CD14-positive monocyte (primary cell): ENCODE measurements at regions not wholly inside any gene's neighbourhood (a gene's known extent, or its start where the extent isn't known, plus 50 kb on each side); places are given as distances from the start of the nearest gene placed in this dataset.

Experiments
- DNase-seq, 3 donors: peaks; one replicate each; pipeline ENCODE4 v3.0.0-alpha.2; 2011 to 2022
- H2AFZ ChIP-seq: 2 replicates; pipeline ENCODE4 v1.6.0; 2012; ENCODE audit warnings: mild to moderate bottlenecking, low read depth, low read length, inconsistent platforms; ENCODE audit not compliant: insufficient read depth, poor library complexity, severe bottlenecking
- H3K27ac ChIP-seq, 2 donors: 1 replicate in 1 of 2; 2 replicates in 1 of 2; pipeline ENCODE4 v1.5.1; 2012 to 2013; ENCODE audit warnings: low read length in 2 of 2, control low read depth in 1 of 2, inconsistent platforms in 1 of 2, low read depth in 1 of 2, mild to moderate bottlenecking in 1 of 2
- H3K27me3 ChIP-seq, 2 donors: one replicate each; pipeline versions ENCODE4 v1.6.0 to v1.6.1; 2011 to 2013; ENCODE audit warnings: low read length in 2 of 2; ENCODE audit not compliant: control insufficient read depth in 2 of 2, insufficient read depth in 2 of 2
- H3K36me3 ChIP-seq, 2 donors: replicated peaks in 1 of 2; 1 replicate in 1 of 2; 2 replicates in 1 of 2; pipeline versions ENCODE4 v1.5.1 to v1.6.1; 2012 to 2013; ENCODE audit warnings: low read length in 2 of 2, control low read depth in 1 of 2, inconsistent platforms in 1 of 2, mild to moderate bottlenecking in 1 of 2; ENCODE audit not compliant: insufficient read depth in 2 of 2, control insufficient read depth in 1 of 2
- H3K4me1 ChIP-seq, 2 donors: 1 replicate in 1 of 2; 2 replicates in 1 of 2; pipeline versions ENCODE4 v1.5.1 to v1.6.1; 2012 to 2013; ENCODE audit warnings: low read length in 2 of 2, control low read depth in 1 of 2, inconsistent platforms in 1 of 2, mild to moderate bottlenecking in 1 of 2, moderate library complexity in 1 of 2; ENCODE audit not compliant: insufficient read depth in 2 of 2, control insufficient read depth in 1 of 2
- H3K4me2 ChIP-seq: replicated peaks from 2 replicates; pipeline ENCODE3; 2012; ENCODE audit warnings: low read length, moderate library complexity, mild to moderate bottlenecking; ENCODE audit not compliant: poor library complexity, severe bottlenecking; ENCODE audit errors: extremely low read depth
- H3K4me3 ChIP-seq, 3 experiments: fragments of 200-600 bp in 1 of 3; sonication (generic) in 1 of 3; replicated peaks in 1 of 3; 1 replicate in 2 of 3; 2 replicates in 1 of 3; pipeline ENCODE4 v1.5.1; 2011 to 2013; ENCODE audit warnings: low read length in 3 of 3, mild to moderate bottlenecking in 3 of 3, control low read depth in 2 of 3, low read depth in 2 of 3, inconsistent platforms in 1 of 3, moderate library complexity in 1 of 3
- H3K79me2 ChIP-seq: 2 replicates; pipeline ENCODE4 v1.6.0; 2012; ENCODE audit warnings: mild to moderate bottlenecking, control low read depth, inconsistent platforms, low read length, moderate library complexity; ENCODE audit not compliant: insufficient read depth
- H3K9ac ChIP-seq: 2 replicates; pipeline ENCODE4 v1.6.0; 2017; ENCODE audit warnings: low read length, mild to moderate bottlenecking; ENCODE audit not compliant: insufficient read depth, poor library complexity, severe bottlenecking
- H3K9me3 ChIP-seq, 2 donors: replicated peaks in 1 of 2; 1 replicate in 1 of 2; 2 replicates in 1 of 2; pipeline versions ENCODE4 v1.5.1 to v1.6.1; 2012 to 2013; ENCODE audit warnings: low read length in 2 of 2, control low read depth in 1 of 2; ENCODE audit not compliant: control insufficient read depth in 1 of 2, insufficient read depth in 1 of 2
- H4K20me1 ChIP-seq: 2 replicates; pipeline ENCODE4 v1.6.0; 2012; ENCODE audit warnings: mild to moderate bottlenecking, low read length, control low read depth, moderate library complexity; ENCODE audit not compliant: insufficient read depth
- H3K27ac Mint-ChIP-seq, 7 donors: one replicate each; pipeline ENCODE4 v1.8.0; 2020; ENCODE audit warnings: mild to moderate bottlenecking in 7 of 7, mixed read lengths in 7 of 7, moderate library complexity in 6 of 7, inconsistent platforms in 2 of 7
- H3K27me3 Mint-ChIP-seq, 3 donors: one replicate each; pipeline ENCODE4 v1.8.0; 2021 to 2022; ENCODE audit warnings: low read depth in 3 of 3, mild to moderate bottlenecking in 3 of 3, mixed read lengths in 3 of 3, moderate library complexity in 3 of 3, inconsistent platforms in 1 of 3
- H3K36me3 Mint-ChIP-seq, 2 donors: one replicate each; pipeline ENCODE4 v1.8.0; 2020; ENCODE audit warnings: mixed read lengths in 2 of 2, inconsistent platforms in 1 of 2, mild to moderate bottlenecking in 1 of 2
- H3K4me1 Mint-ChIP-seq: one replicate; pipeline ENCODE4 v1.8.0; 2020; ENCODE audit warnings: mild to moderate bottlenecking, mixed read lengths
- H3K4me3 Mint-ChIP-seq, 2 donors: one replicate each; pipeline ENCODE4 v1.8.0; 2020; ENCODE audit warnings: mild to moderate bottlenecking in 2 of 2, mixed read lengths in 2 of 2, moderate library complexity in 1 of 2
- H3K9me3 Mint-ChIP-seq, 7 donors: one replicate each; pipeline ENCODE4 v1.8.0; 2020 to 2022; ENCODE audit warnings: mixed read lengths in 7 of 7, mild to moderate bottlenecking in 6 of 7, moderate library complexity in 6 of 7, inconsistent platforms in 2 of 7
- CTCF ChIP-seq: fragments of 200-600 bp; IDR thresholded peaks from one replicate; pipeline ENCODE4 v1.8.0; 2022; ENCODE audit warnings: antibody characterized with exemption, mild to moderate bottlenecking
- WGBS: methylation state at CpG from one replicate; pipeline ENCODE4 v1.1.5; 2013; ENCODE audit warnings: missing lambda C conversion rate; ENCODE audit not compliant: insufficient coverage; 5-methylcytosine and 5-hydroxymethylcytosine counted together
- intact Hi-C, 2 donors: fragments of 100-400 bp; cut with micrococcal nuclease; formaldehyde crosslinking; loops; one replicate each; pipeline versions ENCODE4 v1.15.0 to v1.15.1; 2023

GRCh38 chrX:6661736-6662135, 126.8 kb upstream of the VCX3A start:
- no peak for DNase-seq
- TF ChIP-seq CTCF, result no peak
- Mint-ChIP-seq H3K9me3 (peaks cover 2 to 12% (median 7%) of the 10 kb centered on the region in 7 donors), H3K4me3 (no peak overlapping the region), H3K36me3 (no peaks in the 10 kb centered on the region), H3K27me3 (no peaks in the 10 kb centered on the region), H3K4me1 (no peaks in the 10 kb centered on the region), H3K27ac (no peak overlapping the region)
- Histone ChIP-seq H2AFZ (no peak overlapping the region), H3K27me3 (no peaks in the 10 kb centered on the region), H3K79me2 (no peaks in the 10 kb centered on the region), H3K4me2 (no peak overlapping the region), H3K27ac (no peak overlapping the region), H4K20me1 (no peaks in the 10 kb centered on the region), H3K9me3 (peaks cover 4 to 29% of the 10 kb centered on the region in 2 donors), H3K4me1 (no peaks in the 10 kb centered on the region), H3K36me3 (no peaks in the 10 kb centered on the region), H3K4me3 (no peak overlapping the region), H3K9ac (no peak overlapping the region)
- WGBS, result no CpG with 5 or more reads among the region's 4 CpGs
- intact Hi-C loops, result no loop called here

- no peaks in the 10 kb centered on the region for H3K4me1 Mint-ChIP-seq
- H3K27ac ChIP-seq, result no peak overlapping the region
- no peak overlapping the region for H2AFZ ChIP-seq
- peaks cover 2 to 12% (median 6%) of the 10 kb centered on the region in 7 donors for H3K9me3 Mint-ChIP-seq
- no peaks in the 10 kb centered on the region for H3K27me3 ChIP-seq
- no peaks in the 10 kb centered on the region for H4K20me1 ChIP-seq
- intact Hi-C loops, result no loop called here
- H3K4me3 ChIP-seq, result no peak overlapping the region
- WGBS, result 86% methylated on average over 1 of the region's 2 CpGs
- no peak for TF ChIP-seq CTCF
- DNase-seq, result no peak
- H3K27me3 Mint-ChIP-seq, result peaks cover 0 to 1% (median 0%) of the 10 kb centered on the region in 3 donors
- no peaks in the 10 kb centered on the region for H3K36me3 Mint-ChIP-seq
- peaks cover 4 to 22% of the 10 kb centered on the region in 2 donors for H3K9me3 ChIP-seq
- no peaks in the 10 kb centered on the region for H3K79me2 ChIP-seq
- no peak overlapping the region for H3K27ac Mint-ChIP-seq
- no peaks in the 10 kb centered on the region for H3K36me3 ChIP-seq
- H3K4me2 ChIP-seq, result no peak overlapping the region
- H3K9ac ChIP-seq, result no peak overlapping the region
- H3K4me1 ChIP-seq, result no peaks in the 10 kb centered on the region
- H3K4me3 Mint-ChIP-seq, result no peak overlapping the region
Measured at GRCh38 chrX:6660567-6661264, 125.8 kb upstream of the VCX3A start.
